K562 (cell line): ENCODE measurements at regions not wholly inside any gene's neighbourhood (a gene's known extent, or its start where the extent isn't known, plus 50 kb on each side); places are given as distances from the start of the nearest gene placed in this dataset.

Experiments
- ATAC-seq: fragments of 200-7000 bp; cut with Tn5 transposase; 3 replicates; pipeline ENCODE4 v1.9.1; 2020; ENCODE audit warnings: moderate library complexity
- BruUV-seq: library from RNA; stranded (reverse); fragments of 400-500 nt; replicated peaks from 2 replicates; lab custom pipeline; 2021; lab: Mats Ljungman, UMichigan
- CTCF ChIA-PET: fragments of 300-600 bp; formaldehyde crosslinking; extraction: SDS; loops from one replicate; lab custom pipeline; 2021; ENCODE audit warnings: low intra/inter-chr PET ratio; lab: Yijun Ruan, JAX
- POLR2A ChIA-PET: fragments of 300-600, 350-650 bp; sonication (Branson Sonifier 250); formaldehyde crosslinking; extraction: SDS; loops from one replicate; lab custom pipeline; 2021; ENCODE audit warnings: antibody characterized with exemption, inconsistent platforms; lab: Yijun Ruan, JAX
- DNase-seq, 4 experiments: peaks; one replicate each; pipeline versions ENCODE4 v3.0.0 to v3.0.0-alpha.2; 2011 to 2018; ENCODE audit warnings: low spot score in 3 of 4, mixed read lengths in 3 of 4; ENCODE audit errors: extremely low read depth in 1 of 4
- FAIRE-seq: peaks from 2 replicates; lab custom pipeline; 2011; peaks lifted over from hg19 to GRCh38; lab: Jason Lieb, UNC
- H2AFZ ChIP-seq: 2 replicates; pipeline ENCODE4 v1.6.0; 2011; ENCODE audit warnings: low read depth, low read length, control low read depth, inconsistent platforms
- H3K27ac ChIP-seq: fragments of 200-600 bp; 3 replicates; pipeline ENCODE4 v1.8.0; 2011; ENCODE audit warnings: low read depth, mild to moderate bottlenecking, control low read depth, inconsistent platforms, low read length, moderate library complexity, mixed read lengths; ENCODE audit errors: extremely low read depth
- H3K27me3 ChIP-seq, 2 experiments: fragments of 300-600 bp in 1 of 2; 2 replicates in 1 of 2; 3 replicates in 1 of 2; pipeline versions ENCODE4 v1.6.0 to v1.8.0; 2011; ENCODE audit warnings: inconsistent platforms in 2 of 2, low read length in 2 of 2, mild to moderate bottlenecking in 1 of 2, mixed read lengths in 1 of 2, moderate library complexity in 1 of 2; ENCODE audit not compliant: control insufficient read depth in 2 of 2, insufficient read depth in 2 of 2
- H3K36me3 ChIP-seq: fragments of 300-600 bp; 3 replicates; pipeline ENCODE4 v1.8.0; 2011; ENCODE audit warnings: mild to moderate bottlenecking, low read length, inconsistent platforms; ENCODE audit not compliant: control insufficient read depth, insufficient read depth
- H3K4me1 ChIP-seq, 2 experiments: fragments of 200-600 bp in 1 of 2; replicated peaks in 1 of 2; 2 replicates in 1 of 2; 3 replicates in 1 of 2; pipeline versions ENCODE4 v1.5.1 to v1.8.0; 2011; ENCODE audit warnings: inconsistent platforms in 2 of 2, low read length in 2 of 2, mild to moderate bottlenecking in 1 of 2, mixed read lengths in 1 of 2, moderate library complexity in 1 of 2; ENCODE audit not compliant: control insufficient read depth in 2 of 2, insufficient read depth in 2 of 2
- H3K4me2 ChIP-seq: 2 replicates; pipeline ENCODE4 v1.6.1; 2011; ENCODE audit warnings: low read length, control low read depth, inconsistent platforms, mixed read lengths; ENCODE audit not compliant: insufficient read depth
- H3K4me3 ChIP-seq: fragments of 200-600 bp; sonication (generic), shearing (Covaris generic); 2 replicates; pipeline ENCODE4 v1.5.1; 2016; ENCODE audit warnings: control low read depth, inconsistent platforms
- H3K79me2 ChIP-seq: fragments of 200-600 bp; 3 replicates; pipeline ENCODE4 v1.8.0; 2011; ENCODE audit warnings: low read length, inconsistent platforms; ENCODE audit not compliant: control insufficient read depth, insufficient read depth
- H3K9ac ChIP-seq, 2 experiments: 2 replicates each; pipeline versions ENCODE4 v1.6.0 to v1.6.1; 2011; ENCODE audit warnings: low read depth in 2 of 2, low read length in 2 of 2, control low read depth in 1 of 2, inconsistent platforms in 1 of 2, mild to moderate bottlenecking in 1 of 2, mixed read lengths in 1 of 2; ENCODE audit not compliant: insufficient read depth in 1 of 2
- H3K9me1 ChIP-seq: one replicate; pipeline ENCODE4 v1.6.0; 2011; ENCODE audit warnings: inconsistent platforms, mild to moderate bottlenecking, low read length, moderate library complexity; ENCODE audit not compliant: control insufficient read depth, insufficient read depth
- H3K9me3 ChIP-seq: replicated peaks from 2 replicates; pipeline ENCODE4 v1.5.1; 2011; ENCODE audit warnings: low read depth, low read length, inconsistent platforms; ENCODE audit not compliant: control insufficient read depth, insufficient read depth
- H4K20me1 ChIP-seq: replicated peaks from 2 replicates; pipeline ENCODE4 v1.6.1; 2011; ENCODE audit warnings: low read length, inconsistent platforms, mixed read lengths; ENCODE audit not compliant: control insufficient read depth, insufficient read depth
- ARID2 ChIP-seq: fragments of 450-650 bp; IDR thresholded peaks from 2 replicates; pipeline ENCODE4 v1.6.1; 2017; ENCODE audit warnings: antibody characterized with exemption, mild to moderate bottlenecking
- ATF2 ChIP-seq: sonication (generic); formaldehyde crosslinking; IDR thresholded peaks from 2 replicates; pipeline ENCODE4 v1.8.1; 2022; ENCODE audit warnings: missing genetic modification reagents
- CHD4 ChIP-seq: fragments of 200-600 bp; sonication (generic); IDR thresholded peaks from 3 replicates; pipeline ENCODE4 v1.6.1; 2012; ENCODE audit warnings: low read depth, mild to moderate bottlenecking, mixed read lengths, low read length, inconsistent platforms; ENCODE audit not compliant: insufficient read depth, insufficient replicate concordance, poor library complexity, severe bottlenecking
- DDX20 ChIP-seq: fragments of 450-650 bp; IDR thresholded peaks from 2 replicates; pipeline ENCODE4 v1.6.1; 2016; ENCODE audit warnings: missing genetic modification characterization, low read depth, mild to moderate bottlenecking, missing compliant biosample characterization, moderate library complexity
- ERF ChIP-seq: fragments of 450-650 bp; formaldehyde crosslinking; IDR thresholded peaks from 2 replicates; pipeline ENCODE4 v1.4.0; 2020; ENCODE audit warnings: mild to moderate bottlenecking, mixed read lengths
- MYBL2 ChIP-seq, 2 experiments: fragments of 450-650 bp in 1 of 2; sonication (generic) in 1 of 2; formaldehyde crosslinking in 1 of 2; IDR thresholded peaks; 2 replicates each; pipeline versions ENCODE4 v1.6.1 to v1.8.1; 2017 to 2022; ENCODE audit warnings: borderline replicate concordance in 1 of 2, inconsistent platforms in 1 of 2, low read depth in 1 of 2, mild to moderate bottlenecking in 1 of 2, missing genetic modification reagents in 1 of 2, moderate library complexity in 1 of 2
- RFX1 ChIP-seq: fragments of 450-650 bp; IDR thresholded peaks from 2 replicates; pipeline ENCODE4 v1.6.1; 2016; ENCODE audit warnings: mild to moderate bottlenecking, moderate library complexity
- SOX6 ChIP-seq: fragments of 450-650 bp; IDR thresholded peaks from 2 replicates; pipeline ENCODE4 v1.6.1; 2014; ENCODE audit warnings: mild to moderate bottlenecking
- ZKSCAN1 ChIP-seq: fragments of 150-350 bp; IDR thresholded peaks from 2 replicates; pipeline ENCODE4 v1.6.1; 2016; ENCODE audit warnings: low read depth, low read length
- ZNF277 ChIP-seq: fragments of 250-450 bp; sonication (Bioruptor Pico); IDR thresholded peaks from 2 replicates; pipeline ENCODE4 v1.8.0; 2022; ENCODE audit warnings: inconsistent platforms, mild to moderate bottlenecking, moderate library complexity, borderline replicate concordance
- ZNF507 ChIP-seq: conservative IDR thresholded peaks from 2 replicates; pipeline ENCODE4 v1.6.1; 2017; ENCODE audit warnings: missing genetic modification characterization, missing compliant biosample characterization
- ZNF696 ChIP-seq: fragments of 250-450 bp; sonication (Bioruptor Pico); conservative IDR thresholded peaks from 2 replicates; pipeline ENCODE4 v1.4.0; 2020; ENCODE audit warnings: mild to moderate bottlenecking, moderate library complexity
- WGBS: fragments of 100-300 bp; shearing (Covaris generic); methylation state at CpG from one replicate; pipeline ENCODE4 v1.1.6; 2016; ENCODE audit warnings: low coverage, mixed read lengths; ENCODE audit not compliant: insufficient coverage; ENCODE audit errors: missing lambda C conversion rate; 5-methylcytosine and 5-hydroxymethylcytosine counted together
- in situ Hi-C: fragments of 300-500 bp; cut with MboI; formaldehyde crosslinking; loops from 4 replicates; pipeline ENCODE4 v1.15.0; 2018; ENCODE audit warnings: inconsistent platforms, mixed read lengths
- intact Hi-C: fragments of 100-400 bp; cut with micrococcal nuclease; formaldehyde crosslinking; loops from 2 replicates; pipeline ENCODE4 v1.14.2; 2022

GRCh38 chr10:118965096-118965495, 64.4 kb upstream of the NANOS1 start:
- H3K4me2 ChIP-seq: no peak overlapping the region
- H3K9ac ChIP-seq: no peak overlapping the region
- peaks cover 2 to 57% of the 10 kb centered on the region in 2 experiments; a peak in 3 of 5 replicates for H3K27me3 ChIP-seq
- H3K4me1 ChIP-seq: no peaks in the 10 kb centered on the region; a peak in 1 of 5 replicates
- H3K27ac ChIP-seq: no peak overlapping the region
- DNase-seq: no peak
- no peak for ATAC-seq
- FAIRE-seq: no peak
- H2AFZ ChIP-seq: no peak overlapping the region
- H3K36me3 ChIP-seq: no peaks in the 10 kb centered on the region
- WGBS: 0% methylated on average over 2 of the region's 2 CpGs
- in situ Hi-C loops (no loop called here), intact Hi-C loops (no loop called here)
- TF ChIP-seq ZNF507 (tag) (no peak), SOX6 (no peak), CHD4 (no peak), MYBL2 (IDR thresholded peaks at IDR 0.05; ENCODE audit: low read depth) (no peak), MYBL2 (CRISPR knock-in tag; IDR thresholded peaks at IDR 0.05; ENCODE audit: borderline replicate concordance) (no peak), ZNF277 (no peak), ARID2 (no peak), ZKSCAN1 (no peak), ATF2 (no peak), ZNF696 (CRISPR knock-in tag) (no peak), ERF (CRISPR knock-in tag) (no peak), DDX20 (tag) (no peak), RFX1 (no peak)
- POLR2A ChIA-PET: no interaction called here
- no peaks in the 10 kb centered on the region for H3K79me2 ChIP-seq
- H3K9me3 ChIP-seq: no peaks in the 10 kb centered on the region
- CTCF ChIA-PET: no interaction called here
- H4K20me1 ChIP-seq: no peaks in the 10 kb centered on the region
- BruUV-seq: no TSS peak
- H3K9me1 ChIP-seq: no peaks in the 10 kb centered on the region
- H3K4me3 ChIP-seq: no peak overlapping the region
